Immature natural killer cell (primary cell): ENCODE measurements at regions not wholly inside any gene's neighbourhood (a gene's known extent, or its start where the extent isn't known, plus 50 kb on each side); places are given as distances from the start of the nearest gene placed in this dataset.
"Not testable (repeated sequence)": the region's sequence is repeated elsewhere in the genome, so short reads cannot be mapped to it uniquely, and the experiment has no call there.

Source experiments
- DNase-seq, 3 donors: peaks; one replicate each; pipeline ENCODE4 v3.0.0; 2022; ENCODE audit warnings: mixed read lengths in 1 of 3
- H3K27ac Mint-ChIP-seq, 6 donors: one replicate each; pipeline ENCODE4 v1.8.0; 2020; ENCODE audit warnings: mixed read lengths in 6 of 6, mild to moderate bottlenecking in 5 of 6, inconsistent platforms in 4 of 6, moderate library complexity in 3 of 6
- H3K27me3 Mint-ChIP-seq, 3 donors: one replicate each; pipeline ENCODE4 v1.8.0; 2020 to 2021; ENCODE audit warnings: low read depth in 3 of 3, mild to moderate bottlenecking in 3 of 3, mixed read lengths in 3 of 3, moderate library complexity in 3 of 3, inconsistent platforms in 1 of 3
- H3K36me3 Mint-ChIP-seq, 3 donors: one replicate each; pipeline ENCODE4 v1.8.0; 2020; ENCODE audit warnings: mixed read lengths in 3 of 3, inconsistent platforms in 2 of 3, mild to moderate bottlenecking in 2 of 3
- H3K4me1 Mint-ChIP-seq, 2 donors: one replicate each; pipeline ENCODE4 v1.8.0; 2020; ENCODE audit warnings: inconsistent platforms in 2 of 2, mild to moderate bottlenecking in 2 of 2, mixed read lengths in 2 of 2, moderate library complexity in 1 of 2
- H3K4me3 Mint-ChIP-seq, 5 donors: one replicate each; pipeline ENCODE4 v1.8.0; 2020; ENCODE audit warnings: mild to moderate bottlenecking in 5 of 5, mixed read lengths in 5 of 5, inconsistent platforms in 3 of 5, moderate library complexity in 3 of 5
- H3K9me3 Mint-ChIP-seq, 6 donors: one replicate each; pipeline ENCODE4 v1.8.0; 2020; ENCODE audit warnings: mild to moderate bottlenecking in 6 of 6, mixed read lengths in 6 of 6, inconsistent platforms in 4 of 6, moderate library complexity in 3 of 6

DNA sequence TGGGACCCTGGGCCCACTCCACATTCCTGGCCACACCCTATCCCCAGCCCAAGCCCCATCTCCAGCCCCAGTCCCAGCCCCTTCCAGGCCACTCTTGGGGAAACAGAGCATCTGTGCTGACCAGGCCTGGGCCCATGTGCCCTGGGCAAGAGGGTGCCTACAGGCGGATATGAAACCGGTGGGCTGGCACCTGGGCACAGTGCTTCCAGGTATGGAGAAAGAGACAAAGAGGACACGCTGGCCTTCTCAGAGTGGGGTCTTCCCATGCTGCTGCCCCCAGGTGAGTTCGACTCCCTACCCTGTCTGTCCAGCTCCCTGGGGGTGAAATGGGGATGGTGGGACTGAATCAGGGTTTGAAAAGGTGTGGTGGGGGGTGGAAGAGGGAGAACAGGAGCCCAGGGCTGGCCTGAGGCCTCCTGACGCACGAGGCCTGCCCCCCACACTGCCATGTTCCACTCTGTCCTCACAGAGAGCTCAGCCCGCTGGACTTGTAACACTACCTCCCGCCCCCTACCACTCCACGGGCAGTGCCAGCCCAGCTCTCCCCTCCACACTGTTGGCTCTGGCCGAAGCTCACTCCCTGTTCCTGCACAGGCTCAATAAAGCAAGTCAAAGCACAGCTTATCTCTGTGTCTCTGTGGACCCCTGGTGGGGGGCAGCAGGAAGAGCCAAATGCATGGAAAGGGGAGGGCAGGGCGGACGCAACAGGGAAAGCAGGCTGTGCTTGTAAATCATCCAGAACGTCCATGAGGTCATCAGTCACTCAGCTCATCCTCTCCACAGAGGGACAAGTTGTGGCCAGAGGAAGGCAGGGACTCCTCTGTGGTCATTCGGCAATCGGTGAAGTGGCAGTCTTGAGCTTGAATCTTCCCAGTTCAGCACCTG, 71.1 kb upstream of the TMEM97 start:
- Mint-ChIP-seq H3K4me1 (peaks cover 7 to 13% of the 10 kb centered on the region in 2 donors), H3K27me3 (peaks cover 0 to 16% (median 9%) of the 10 kb centered on the region in 3 donors), H3K27ac (no peak overlapping the region), H3K4me3 (no peak overlapping the region), H3K9me3 (no peaks in the 10 kb centered on the region), H3K36me3 (peaks cover 0 to 4% (median 4%) of the 10 kb centered on the region in 3 donors)
- DNase-seq: no peak

DNA sequence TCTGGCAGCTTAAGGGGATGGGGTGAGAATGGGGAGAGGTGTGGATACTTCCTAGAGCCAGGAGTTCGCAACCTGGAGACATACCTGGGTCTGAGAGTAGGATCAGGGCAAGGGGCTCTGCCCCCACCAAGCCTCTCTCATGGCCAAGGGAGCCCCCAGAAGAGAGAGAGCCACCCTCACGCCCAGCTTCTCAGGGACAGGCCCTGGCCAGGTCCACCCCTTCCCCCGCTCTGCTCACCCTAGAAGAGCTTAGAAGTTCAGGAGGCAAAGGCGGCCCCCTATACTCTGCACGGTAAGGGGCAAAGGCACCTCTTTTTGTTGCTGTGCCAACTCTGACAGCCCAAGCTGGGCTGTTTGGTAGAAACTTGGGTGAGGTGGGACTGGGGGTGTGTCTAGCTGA, 69.3 kb upstream of the TMEM97 start:
- Mint-ChIP-seq H3K27me3 (peaks cover 2 to 21% (median 15%) of the 10 kb centered on the region in 3 donors), H3K9me3 (no peaks in the 10 kb centered on the region), H3K27ac (no peak overlapping the region), H3K36me3 (peaks cover 0 to 4% (median 4%) of the 10 kb centered on the region in 3 donors), H3K4me1 (peaks cover 7 to 13% of the 10 kb centered on the region in 2 donors), H3K4me3 (no peak overlapping the region)
- DNase-seq: no peak

DNA sequence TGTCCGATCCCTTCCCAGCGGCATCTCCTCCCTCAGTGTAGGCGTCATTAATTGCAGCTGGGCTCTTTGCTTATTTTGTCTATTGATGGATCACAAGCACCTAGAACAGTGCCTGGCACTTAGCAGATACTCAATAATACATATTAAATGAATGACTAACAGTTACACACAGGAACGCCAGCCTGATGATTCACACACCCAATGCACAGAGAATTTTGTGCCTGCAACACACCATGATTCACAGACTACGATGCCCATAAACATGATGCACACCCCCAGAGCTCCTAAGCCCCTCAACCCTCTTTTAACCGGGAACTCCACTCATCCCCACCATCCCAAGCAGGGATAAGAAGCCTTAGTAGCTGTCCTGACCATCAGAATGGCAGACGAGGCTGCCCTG, 66.6 kb upstream of the TMEM97 start:
- H3K4me1 Mint-ChIP-seq: peaks cover 7 to 13% of the 10 kb centered on the region in 2 donors
- peaks cover 0 to 4% (median 4%) of the 10 kb centered on the region in 3 donors for H3K36me3 Mint-ChIP-seq
- H3K27ac Mint-ChIP-seq: peak overlapping the region in 1 of 6 donors; percentile 40
- H3K9me3 Mint-ChIP-seq: no peaks in the 10 kb centered on the region
- peaks cover 5 to 27% (median 15%) of the 10 kb centered on the region in 3 donors for H3K27me3 Mint-ChIP-seq
- no peak for DNase-seq
- no peak overlapping the region for H3K4me3 Mint-ChIP-seq

DNA sequence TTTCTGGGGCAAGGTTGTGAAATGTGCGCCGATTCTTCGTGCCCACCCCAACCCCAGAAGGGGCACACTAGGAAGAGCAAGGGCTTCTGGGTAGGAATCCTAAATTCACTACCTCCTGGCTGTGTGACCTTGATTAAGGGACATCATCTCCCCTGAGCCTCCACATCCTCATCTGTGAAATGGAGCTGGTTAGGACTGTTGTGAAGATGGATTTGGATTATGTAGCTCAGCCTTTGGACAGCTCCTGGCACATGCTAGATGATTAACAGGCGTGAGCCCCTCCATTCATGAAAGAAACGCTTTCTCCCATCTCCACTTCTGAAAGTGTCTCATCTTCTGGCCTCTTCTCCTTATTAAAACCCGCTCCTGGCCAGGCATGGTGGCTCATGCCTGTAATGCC, 65.3 kb upstream of the TMEM97 start:
- Mint-ChIP-seq H3K36me3 (peaks cover 0 to 4% (median 4%) of the 10 kb centered on the region in 3 donors), H3K27ac (no peak overlapping the region), H3K4me3 (no peak overlapping the region), H3K9me3 (no peaks in the 10 kb centered on the region), H3K4me1 (peaks cover 7 to 13% of the 10 kb centered on the region in 2 donors), H3K27me3 (peaks cover 5 to 24% (median 12%) of the 10 kb centered on the region in 3 donors)
- DNase-seq: no peak

DNA sequence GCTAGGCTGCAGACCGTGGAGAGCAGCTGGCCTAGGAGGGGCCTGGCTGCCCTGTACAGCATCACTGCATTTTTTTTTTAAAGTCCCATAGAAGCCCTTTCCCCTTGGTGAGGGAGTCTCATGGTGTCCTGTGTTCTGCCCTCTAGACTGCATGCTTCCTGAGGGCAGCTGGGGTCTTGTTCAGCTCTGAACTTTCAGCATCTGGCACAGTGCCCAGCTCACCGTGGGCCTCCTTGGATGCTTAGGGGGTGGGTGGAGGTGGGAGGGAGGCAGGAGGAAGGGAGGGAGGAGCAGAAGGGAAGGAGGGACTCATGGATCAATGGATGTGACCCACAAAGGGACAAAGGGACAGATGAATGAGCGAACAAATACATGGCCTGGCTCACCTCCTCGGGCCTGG, 63.4 kb upstream of the TMEM97 start:
- H3K27me3 Mint-ChIP-seq: peaks cover 5 to 24% (median 12%) of the 10 kb centered on the region in 3 donors
- no peak overlapping the region for H3K27ac Mint-ChIP-seq
- H3K4me3 Mint-ChIP-seq: no peak overlapping the region
- DNase-seq: no peak
- peaks cover 0 to 4% (median 4%) of the 10 kb centered on the region in 3 donors for H3K36me3 Mint-ChIP-seq
- peaks cover 7 to 13% of the 10 kb centered on the region in 2 donors for H3K4me1 Mint-ChIP-seq
- peaks cover 0 to 4% (median 0%) of the 10 kb centered on the region in 6 donors for H3K9me3 Mint-ChIP-seq

DNA sequence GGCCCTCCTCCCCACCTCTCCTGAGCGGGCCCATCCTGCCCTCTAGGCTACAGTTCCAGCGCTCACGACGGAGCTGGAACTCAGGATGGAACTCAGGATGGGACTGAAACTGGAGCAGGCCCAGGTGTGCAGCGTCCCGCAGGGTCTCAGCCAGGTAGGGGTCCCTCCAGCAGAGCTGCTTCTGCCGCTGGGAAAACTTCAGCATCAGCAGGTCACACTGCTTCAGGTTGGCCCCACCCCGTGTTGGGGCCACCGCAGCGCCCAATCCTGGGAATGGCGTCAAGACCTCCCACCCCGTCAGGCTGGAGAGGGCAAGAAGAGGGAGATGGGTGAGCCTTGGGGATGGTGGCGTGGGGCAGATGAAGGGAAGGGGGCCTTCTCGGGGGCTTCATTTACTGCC, 62.6 kb upstream of the TMEM97 start:
- peaks cover 5 to 23% (median 12%) of the 10 kb centered on the region in 3 donors for H3K27me3 Mint-ChIP-seq
- H3K36me3 Mint-ChIP-seq: peaks cover 0 to 4% (median 4%) of the 10 kb centered on the region in 3 donors

DNA sequence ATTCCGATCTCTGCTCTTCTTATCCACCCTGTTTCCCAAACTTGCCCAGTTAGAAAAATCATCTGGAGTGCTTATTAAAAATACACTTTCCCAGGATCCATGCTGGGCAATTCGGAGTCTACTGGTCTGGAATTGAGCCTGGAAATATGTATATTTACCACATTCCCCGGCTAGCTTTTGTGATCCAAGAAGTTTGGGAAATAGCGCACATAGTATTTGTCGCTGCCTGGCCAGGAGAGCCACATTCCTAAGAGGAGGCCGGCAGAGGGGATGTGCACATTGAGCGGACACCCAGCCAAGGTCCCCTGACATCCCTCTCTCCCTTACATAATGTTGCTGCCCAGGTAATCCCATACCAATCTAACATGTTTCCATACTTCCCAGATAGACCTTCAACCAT, 62.1 kb upstream of the TMEM97 start:
- Mint-ChIP-seq H3K27ac (no peak overlapping the region), H3K36me3 (no peaks in the 10 kb centered on the region), H3K27me3 (peaks cover 5 to 18% (median 9%) of the 10 kb centered on the region in 3 donors), H3K4me3 (no peak overlapping the region), H3K9me3 (peaks cover 1 to 12% (median 7%) of the 10 kb centered on the region in 6 donors), H3K4me1 (peaks cover 2 to 6% of the 10 kb centered on the region in 2 donors)
- no peak for DNase-seq

More for the DNA sequence above, 62.6 kb upstream of the TMEM97 start:
- H3K4me1 Mint-ChIP-seq: peaks cover 7 to 12% of the 10 kb centered on the region in 2 donors
- no peak for DNase-seq
- no peak overlapping the region for H3K4me3 Mint-ChIP-seq
- no peak overlapping the region for H3K27ac Mint-ChIP-seq
- peaks cover 0 to 7% (median 1%) of the 10 kb centered on the region in 6 donors for H3K9me3 Mint-ChIP-seq

DNA sequence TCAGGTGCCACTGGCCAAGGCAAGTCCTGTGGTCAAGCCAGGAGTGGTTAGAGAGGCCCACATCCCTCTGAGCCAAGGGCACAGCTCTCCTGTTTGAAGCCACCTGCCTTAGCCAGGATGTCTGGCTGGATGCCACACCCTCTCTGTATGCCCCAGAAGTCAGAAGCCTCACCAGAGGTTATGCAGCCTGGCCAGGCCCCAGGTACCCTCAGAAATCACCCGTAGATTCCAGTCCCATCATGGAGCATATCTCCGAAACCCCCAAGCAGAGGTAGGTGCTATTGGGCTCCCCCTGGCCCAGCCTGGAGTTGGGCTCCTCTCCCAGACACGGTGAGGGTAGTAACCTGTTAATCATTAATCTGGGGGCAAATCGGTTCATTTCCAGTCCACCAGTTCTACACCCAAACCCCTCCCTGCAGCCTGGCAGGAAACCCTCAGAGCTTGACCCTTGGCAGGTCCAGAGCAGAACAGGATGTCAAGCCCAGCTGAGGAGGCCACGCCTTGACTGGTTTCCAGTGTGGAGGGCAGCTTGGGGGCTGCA, 60.6 kb upstream of the TMEM97 start:
- Mint-ChIP-seq H3K4me3 (no peak overlapping the region), H3K36me3 (peaks cover 0 to 2% (median 0%) of the 10 kb centered on the region in 3 donors), H3K4me1 (no peaks in the 10 kb centered on the region), H3K27me3 (peaks cover 5 to 10% (median 9%) of the 10 kb centered on the region in 3 donors), H3K9me3 (peaks cover 8 to 22% (median 17%) of the 10 kb centered on the region in 6 donors), H3K27ac (no peak overlapping the region)
- no peak for DNase-seq

DNA sequence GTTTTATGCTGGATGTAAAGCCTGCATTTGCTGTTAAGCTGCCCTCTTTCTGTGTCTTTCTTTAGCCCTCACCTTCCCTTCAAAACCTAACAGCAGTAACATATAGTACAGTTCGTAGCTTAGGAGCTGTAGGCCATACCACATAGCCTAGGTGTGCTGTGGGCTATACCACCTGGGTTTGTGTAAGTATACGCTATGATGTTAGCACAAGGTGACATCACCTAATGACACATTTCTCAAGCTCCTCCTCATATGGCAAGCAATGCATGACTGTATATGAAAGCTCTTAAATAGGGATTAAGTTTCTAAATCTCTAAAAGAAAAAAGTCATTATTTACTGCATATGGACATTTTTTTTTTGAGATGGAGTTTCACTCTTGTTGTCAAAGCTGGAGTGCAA, 57.8 kb upstream of the TMEM97 start:
- no peak overlapping the region for H3K4me3 Mint-ChIP-seq
- H3K36me3 Mint-ChIP-seq: peaks cover 0 to 2% (median 0%) of the 10 kb centered on the region in 3 donors
- no peak for DNase-seq
- H3K9me3 Mint-ChIP-seq: peaks cover 8 to 30% (median 20%) of the 10 kb centered on the region in 6 donors
- H3K4me1 Mint-ChIP-seq: no peaks in the 10 kb centered on the region
- H3K27ac Mint-ChIP-seq: no peak overlapping the region
- peaks cover 0 to 4% (median 2%) of the 10 kb centered on the region in 3 donors for H3K27me3 Mint-ChIP-seq

DNA sequence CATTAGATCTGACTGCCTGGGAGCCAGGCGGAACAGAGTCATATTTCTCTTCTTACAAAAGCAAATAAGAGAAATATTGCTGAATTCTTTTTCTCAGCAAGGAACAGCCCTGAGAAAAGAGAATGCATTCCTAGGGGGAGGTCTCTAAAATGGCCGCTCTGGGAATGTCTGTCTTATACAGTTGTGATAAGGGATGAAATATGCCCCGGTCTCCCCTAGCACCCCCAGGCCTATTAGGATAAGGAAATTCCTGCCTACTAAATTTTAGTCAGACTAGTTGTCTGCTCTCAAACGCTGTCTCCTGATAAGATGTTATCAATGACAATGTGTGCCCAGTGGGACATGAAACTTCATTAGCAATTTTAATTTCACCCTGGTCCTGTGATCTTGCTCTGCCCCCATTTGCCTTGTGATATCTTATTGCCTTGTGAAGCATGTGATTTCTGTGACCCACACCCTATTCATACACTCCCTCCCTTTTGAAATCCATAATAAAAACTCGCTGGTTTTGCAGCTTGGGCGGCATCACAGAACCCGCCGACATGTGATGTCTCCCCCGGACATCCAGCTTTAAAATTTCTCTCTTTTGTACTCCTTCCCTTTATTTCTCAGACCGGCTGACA, 56.8 kb upstream of the TMEM97 start:
- not testable (repeated sequence) for H3K27me3 Mint-ChIP-seq, DNase-seq, H3K27ac Mint-ChIP-seq, H3K4me3 Mint-ChIP-seq, H3K4me1 Mint-ChIP-seq, H3K36me3 Mint-ChIP-seq
- H3K9me3 Mint-ChIP-seq: peaks cover 8 to 30% (median 21%) of the 10 kb centered on the region in 6 donors

DNA sequence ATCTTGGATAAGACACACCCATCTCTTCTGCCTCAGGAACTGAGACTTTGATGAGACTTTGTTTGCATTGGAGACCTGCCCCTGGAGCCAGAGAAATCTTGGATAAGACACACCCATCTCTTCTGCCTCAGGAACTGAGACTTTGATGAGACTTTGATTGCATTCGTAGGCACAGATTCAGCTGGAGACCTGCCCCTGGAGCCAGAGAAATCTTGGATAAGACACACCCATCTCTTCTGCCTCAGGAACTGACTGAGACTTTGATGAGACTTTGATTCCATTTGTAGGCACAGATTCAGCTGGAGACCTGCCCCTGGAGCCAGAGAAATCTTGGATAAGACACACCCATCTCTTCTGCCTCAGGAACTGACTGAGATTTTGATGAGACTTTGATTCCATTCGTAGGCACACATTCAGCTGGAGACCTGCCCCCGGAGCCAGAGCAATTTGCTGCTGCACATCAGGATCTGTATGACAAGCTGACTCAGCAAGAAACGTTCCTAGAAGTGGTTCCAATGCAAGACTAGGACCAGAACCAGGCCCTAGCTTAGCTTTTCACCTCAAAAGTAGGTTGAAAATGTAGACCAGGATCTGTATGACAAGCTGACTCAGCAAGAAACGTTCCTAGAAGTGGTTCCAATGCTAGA, 54.0 kb upstream of the TMEM97 start:
- H3K4me3 Mint-ChIP-seq, DNase-seq, H3K4me1 Mint-ChIP-seq, H3K36me3 Mint-ChIP-seq, H3K27me3 Mint-ChIP-seq, H3K27ac Mint-ChIP-seq: not testable (repeated sequence)
- peaks cover 8 to 30% (median 20%) of the 10 kb centered on the region in 6 donors for H3K9me3 Mint-ChIP-seq

DNA sequence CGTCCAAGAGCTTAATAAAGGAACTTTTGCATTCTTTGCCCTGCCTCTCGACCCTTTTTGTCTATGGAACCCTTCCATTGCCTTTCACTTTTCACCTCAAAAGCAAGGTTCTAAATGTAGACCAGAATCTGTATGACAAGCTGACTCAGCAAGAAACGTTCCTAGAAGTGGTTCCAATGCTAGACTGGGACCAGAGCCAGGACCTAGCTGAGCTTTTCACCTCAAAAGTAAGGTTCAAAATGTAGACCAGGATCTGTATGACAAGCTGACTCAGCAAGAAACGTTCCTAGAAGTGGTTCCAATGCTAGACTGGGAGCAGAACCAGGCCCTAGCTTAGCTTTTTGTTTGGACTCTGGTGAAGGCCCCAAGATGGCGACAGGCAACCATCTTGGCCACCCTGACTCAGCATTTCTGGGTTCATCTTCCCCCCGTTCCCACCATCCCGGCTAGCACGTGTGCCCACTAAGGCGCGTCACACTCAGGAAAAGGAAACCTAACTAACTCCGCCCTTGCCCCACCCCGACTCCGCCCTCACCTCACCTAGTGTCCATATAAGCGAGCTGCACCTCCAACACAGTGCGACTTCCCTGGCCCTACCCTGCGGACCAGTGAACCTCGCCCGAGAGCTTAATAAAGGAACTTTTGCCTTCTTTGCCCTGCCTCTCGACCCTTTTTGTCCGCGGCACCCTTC, 53.0 kb upstream of the TMEM97 start:
- H3K4me3 Mint-ChIP-seq, H3K27ac Mint-ChIP-seq, H3K36me3 Mint-ChIP-seq, DNase-seq, H3K27me3 Mint-ChIP-seq, H3K4me1 Mint-ChIP-seq: not testable (repeated sequence)
- H3K9me3 Mint-ChIP-seq: peaks cover 8 to 30% (median 19%) of the 10 kb centered on the region in 6 donors

DNA sequence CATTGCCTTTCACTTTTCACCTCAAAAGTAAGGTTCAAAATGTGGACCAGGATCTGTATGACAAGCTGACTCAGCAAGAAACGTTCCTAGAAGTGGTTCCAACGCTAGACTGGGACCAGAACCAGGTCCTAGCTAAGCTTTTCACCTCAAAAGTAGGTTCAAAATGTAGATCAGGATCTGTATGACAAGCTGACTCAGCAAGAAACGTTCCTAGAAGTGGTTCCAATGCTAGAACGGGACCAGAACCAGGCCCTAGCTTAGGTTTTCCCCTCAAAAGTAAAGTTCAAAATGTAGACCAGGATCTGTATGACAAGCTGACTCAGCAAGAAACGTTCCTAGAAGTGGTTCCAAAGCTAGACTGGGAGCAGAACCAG, 52.5 kb upstream of the TMEM97 start:
- peaks cover 8 to 27% (median 15%) of the 10 kb centered on the region in 6 donors for H3K9me3 Mint-ChIP-seq
- H3K4me3 Mint-ChIP-seq, H3K36me3 Mint-ChIP-seq, H3K4me1 Mint-ChIP-seq, H3K27ac Mint-ChIP-seq, H3K27me3 Mint-ChIP-seq, DNase-seq: not testable (repeated sequence)
